Posterior vena cava (tissue), 2 donors: ENCODE measurements at regions not wholly inside any gene's neighbourhood (a gene's known extent, or its start where the extent isn't known, plus 50 kb on each side); places are given as distances from the start of the nearest gene placed in this dataset.

Experiments used
- DNase-seq: peaks from one replicate; pipeline ENCODE4 v3.0.0-alpha.2; 2020; ENCODE audit warnings: low spot score
- intact Hi-C, 2 donors: fragments of 100-400 bp; cut with DNase I; formaldehyde crosslinking; loops; one replicate each; pipeline versions ENCODE4 v1.14.1 to v1.14.2; 2022 to 2023
- donor health status: DM: yes; HTN: yes; CAD: no.
- donor health status: DM: yes; HTN: yes; CAD: no.

GRCh38 chr1:106584107-106584506, 472.4 kb upstream of the PRMT6 start:
- intact Hi-C loops, result no loop called here
- DNase-seq, result no peak

- intact Hi-C loops, result no loop called here
- no peak for DNase-seq
Observed at GRCh38 chr1:106584676-106585075, 471.8 kb upstream of the PRMT6 start.

GRCh38 chr1:106600626-106601025, 455.8 kb upstream of the PRMT6 start:
- intact Hi-C loops, result no loop called here
- no peak for DNase-seq

- intact Hi-C loops, result no loop called here
- DNase-seq, result no peak
Observed at GRCh38 chr1:106603616-106604015, 452.9 kb upstream of the PRMT6 start.

GRCh38 chr1:106608841-106609240, 447.6 kb upstream of the PRMT6 start:
- intact Hi-C loops, result no loop called here
- no peak for DNase-seq

GRCh38 chr1:106613068-106613467, 443.4 kb upstream of the PRMT6 start:
- intact Hi-C loops, result no loop called here
- no peak for DNase-seq

- intact Hi-C loops, result no loop called here
- no peak for DNase-seq
Observed at GRCh38 chr1:106613861-106614260, 442.6 kb upstream of the PRMT6 start.

GRCh38 chr1:106615473-106615872, 441.0 kb upstream of the PRMT6 start:
- DNase-seq, result no peak
- intact Hi-C loops, result no loop called here

- intact Hi-C loops, result no loop called here
- peak; percentile 70 for DNase-seq
Observed at GRCh38 chr1:106619080-106619826, 437.2 kb upstream of the PRMT6 start.

- no peak for DNase-seq
- intact Hi-C loops, result no loop called here
Observed at GRCh38 chr1:106619827-106620134, 436.7 kb upstream of the PRMT6 start.

GRCh38 chr1:106620521-106620954, 435.9 kb upstream of the PRMT6 start:
- intact Hi-C loops, result no loop called here
- DNase-seq, result no peak

- intact Hi-C loops, result no loop called here
Observed at GRCh38 chr1:106621853-106622252, 434.6 kb upstream of the PRMT6 start.

GRCh38 chr1:106637566-106637965, 418.9 kb upstream of the PRMT6 start:
- intact Hi-C loops, result no loop called here
- no peak for DNase-seq

More at GRCh38 chr1:106621853-106622252, 434.6 kb upstream of the PRMT6 start:
- no peak for DNase-seq

- no peak for DNase-seq
- intact Hi-C loops, result no loop called here
Observed at GRCh38 chr1:106646261-106646784, 410.2 kb upstream of the PRMT6 start.

GRCh38 chr1:106646816-106647215, 409.7 kb upstream of the PRMT6 start:
- no peak for DNase-seq
- intact Hi-C loops, result no loop called here

GRCh38 chr1:106651028-106651762, 405.3 kb upstream of the PRMT6 start:
- intact Hi-C loops, result no loop called here
- no peak for DNase-seq

GRCh38 chr1:106659490-106660244, 396.8 kb upstream of the PRMT6 start:
- intact Hi-C loops, result no loop called here
- DNase-seq, result no peak

GRCh38 chr1:106675558-106675957, 380.9 kb upstream of the PRMT6 start:
- no peak for DNase-seq
- intact Hi-C loops, result no loop called here

- intact Hi-C loops, result no loop called here
- DNase-seq, result no peak
Observed at GRCh38 chr1:106676021-106676420, 380.5 kb upstream of the PRMT6 start.

GRCh38 chr1:106677181-106677580, 379.3 kb upstream of the PRMT6 start:
- no peak for DNase-seq
- intact Hi-C loops, result no loop called here
